Loucy (cell line): ENCODE measurements at regions not wholly inside any gene's neighbourhood (a gene's known extent, or its start where the extent isn't known, plus 50 kb on each side); places are given as distances from the start of the nearest gene placed in this dataset.
"Not testable (repeated sequence)": the region's sequence is repeated elsewhere in the genome, so short reads cannot be mapped to it uniquely, and the experiment has no call there.

Source experiments
- EZH2phosphoT487 ChIP-seq: fragments of 200-600 bp; IDR thresholded peaks from 2 replicates; pipeline ENCODE4 v1.6.1; 2018; ENCODE audit warnings: antibody characterized with exemption, mild to moderate bottlenecking, moderate library complexity, borderline replicate concordance
- TF ChIP-seq, protein P1 (sequence below): fragments of 200-600 bp; sonication (generic); conservative IDR thresholded peaks from 2 replicates; pipeline ENCODE4 v1.5.1; 2014; ENCODE audit warnings: mild to moderate bottlenecking, antibody characterized with exemption, low read length

GRCh38 chr1:206405282-206405681 lies 65.0 kb upstream of the IKBKE start:
- TF ChIP-seq EZH2phosphoT487: not testable (repeated sequence)
- TF ChIP-seq, protein P1, sequence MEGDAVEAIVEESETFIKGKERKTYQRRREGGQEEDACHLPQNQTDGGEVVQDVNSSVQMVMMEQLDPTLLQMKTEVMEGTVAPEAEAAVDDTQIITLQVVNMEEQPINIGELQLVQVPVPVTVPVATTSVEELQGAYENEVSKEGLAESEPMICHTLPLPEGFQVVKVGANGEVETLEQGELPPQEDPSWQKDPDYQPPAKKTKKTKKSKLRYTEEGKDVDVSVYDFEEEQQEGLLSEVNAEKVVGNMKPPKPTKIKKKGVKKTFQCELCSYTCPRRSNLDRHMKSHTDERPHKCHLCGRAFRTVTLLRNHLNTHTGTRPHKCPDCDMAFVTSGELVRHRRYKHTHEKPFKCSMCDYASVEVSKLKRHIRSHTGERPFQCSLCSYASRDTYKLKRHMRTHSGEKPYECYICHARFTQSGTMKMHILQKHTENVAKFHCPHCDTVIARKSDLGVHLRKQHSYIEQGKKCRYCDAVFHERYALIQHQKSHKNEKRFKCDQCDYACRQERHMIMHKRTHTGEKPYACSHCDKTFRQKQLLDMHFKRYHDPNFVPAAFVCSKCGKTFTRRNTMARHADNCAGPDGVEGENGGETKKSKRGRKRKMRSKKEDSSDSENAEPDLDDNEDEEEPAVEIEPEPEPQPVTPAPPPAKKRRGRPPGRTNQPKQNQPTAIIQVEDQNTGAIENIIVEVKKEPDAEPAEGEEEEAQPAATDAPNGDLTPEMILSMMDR: not testable (repeated sequence)
